ENCODE measurements at regions not wholly inside any gene's neighbourhood (a gene's known extent, or its start where the extent isn't known, plus 50 kb on each side); places are given as distances from the start of the nearest gene placed in this dataset.
"Not testable (repeated sequence)": the region's sequence is repeated elsewhere in the genome, so short reads cannot be mapped to it uniquely, and the experiment has no call there.

- not testable (repeated sequence) for H3K4me3 ChIP-seq (ENCODE audit: low read length); H3K36me3 ChIP-seq (ENCODE audit: insufficient read depth, low read length)
Measured at GRCh38 chr5:36508331-36508730, 98.1 kb upstream of the SLC1A3 start.

DNA sequence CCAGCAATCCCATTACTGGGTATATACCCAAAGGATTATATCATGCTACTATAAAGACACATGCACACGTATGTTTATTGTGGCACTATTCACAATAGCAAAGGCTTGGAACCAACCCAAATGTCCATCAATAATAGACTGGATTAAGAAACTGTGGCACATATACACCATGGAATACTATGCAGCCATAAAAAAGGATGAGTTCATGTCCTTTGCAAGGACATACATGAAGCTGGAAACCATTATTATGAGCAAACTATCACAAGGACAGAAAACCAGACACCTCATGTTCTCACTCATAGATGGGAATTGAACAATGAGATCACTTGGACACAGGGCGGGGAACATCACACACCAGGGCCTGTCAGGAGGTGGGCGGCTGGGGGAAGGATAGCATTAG is 92.8 kb upstream of the SLC1A3 start:
- not testable (repeated sequence) for H3K4me3 ChIP-seq (ENCODE audit: low read length); H3K27me3 ChIP-seq (ENCODE audit: insufficient read depth, low read length); H3K36me3 ChIP-seq (ENCODE audit: insufficient read depth, low read length); H3K9me3 ChIP-seq (ENCODE audit: low read length); H3K4me1 ChIP-seq (ENCODE audit: insufficient read depth, low read length); H2AFZ ChIP-seq (ENCODE audit: low read depth, low read length)

More at GRCh38 chr5:36508331-36508730, 98.1 kb upstream of the SLC1A3 start:
- H2AFZ ChIP-seq (ENCODE audit: low read depth, low read length) = peak overlapping the region; percentile 16
- not testable (repeated sequence) for H3K9me3 ChIP-seq (ENCODE audit: low read length); H3K27me3 ChIP-seq (ENCODE audit: insufficient read depth, low read length); H3K4me1 ChIP-seq (ENCODE audit: insufficient read depth, low read length)

DNA sequence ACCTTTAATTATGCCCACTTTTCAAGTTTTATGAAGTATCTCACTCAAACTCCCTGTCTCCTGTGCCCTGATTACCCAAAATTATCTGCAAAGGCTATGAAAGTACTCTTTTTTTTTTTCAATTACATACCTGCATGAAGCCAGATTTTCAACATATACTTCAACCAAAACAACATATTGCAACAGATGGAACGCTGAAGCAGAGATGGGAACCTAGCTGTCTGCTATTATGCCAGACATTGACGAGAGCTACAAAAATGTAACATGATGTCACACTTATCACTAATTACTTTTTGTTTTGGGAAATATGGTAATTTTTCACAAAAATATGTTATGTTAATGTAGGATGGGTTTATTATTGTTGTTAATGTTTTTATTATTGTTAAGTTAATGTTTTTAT is 86.5 kb upstream of the SLC1A3 start:
- Histone ChIP-seq H3K4me1 (ENCODE audit: insufficient read depth, low read length) (no peaks in the 10 kb centered on the region), H3K36me3 (ENCODE audit: insufficient read depth, low read length) (no peaks in the 10 kb centered on the region), H3K4me3 (ENCODE audit: low read length) (no peak overlapping the region), H3K27me3 (ENCODE audit: insufficient read depth, low read length) (no peaks in the 10 kb centered on the region), H3K9me3 (ENCODE audit: low read length) (no peaks in the 10 kb centered on the region), H2AFZ (ENCODE audit: low read depth, low read length) (no peak overlapping the region)

- Histone ChIP-seq H3K4me1 (ENCODE audit: insufficient read depth, low read length) (no peaks in the 10 kb centered on the region), H3K4me3 (ENCODE audit: low read length) (no peak overlapping the region), H3K27me3 (ENCODE audit: insufficient read depth, low read length) (no peaks in the 10 kb centered on the region), H3K36me3 (ENCODE audit: insufficient read depth, low read length) (no peaks in the 10 kb centered on the region), H2AFZ (ENCODE audit: low read depth, low read length) (no peak overlapping the region), H3K9me3 (ENCODE audit: low read length) (no peaks in the 10 kb centered on the region)
Measured at GRCh38 chr5:36521219-36521618, 85.2 kb upstream of the SLC1A3 start.

GRCh38 chr5:36521838-36522745 is 84.3 kb upstream of the SLC1A3 start:
- no peaks in the 10 kb centered on the region for H3K27me3 ChIP-seq (ENCODE audit: insufficient read depth, low read length)
- no peaks in the 10 kb centered on the region for H3K9me3 ChIP-seq (ENCODE audit: low read length)
- H3K4me3 ChIP-seq (ENCODE audit: low read length) = no peak overlapping the region
- no peaks in the 10 kb centered on the region for H3K36me3 ChIP-seq (ENCODE audit: insufficient read depth, low read length)
- H3K4me1 ChIP-seq (ENCODE audit: insufficient read depth, low read length) = no peaks in the 10 kb centered on the region
- no peak overlapping the region for H2AFZ ChIP-seq (ENCODE audit: low read depth, low read length)

DNA sequence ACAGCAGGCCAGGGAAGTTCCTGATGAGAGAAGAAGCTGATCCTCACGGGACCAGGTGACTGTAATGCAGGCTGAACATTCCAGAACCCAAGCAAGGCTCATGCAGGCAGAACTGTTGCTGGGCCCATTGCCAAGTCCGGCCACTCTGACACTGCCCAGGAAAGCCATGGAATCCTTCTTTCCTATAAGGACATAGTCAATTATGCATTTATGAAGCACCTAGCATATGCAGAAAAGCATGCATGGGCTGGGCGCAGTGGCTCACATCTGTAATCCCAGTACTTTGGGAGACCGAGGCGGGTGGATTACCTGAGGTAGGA is 83.7 kb upstream of the SLC1A3 start:
- Histone ChIP-seq H3K27me3 (ENCODE audit: insufficient read depth, low read length) (no peaks in the 10 kb centered on the region), H3K36me3 (ENCODE audit: insufficient read depth, low read length) (no peaks in the 10 kb centered on the region), H3K4me1 (ENCODE audit: insufficient read depth, low read length) (no peaks in the 10 kb centered on the region), H2AFZ (ENCODE audit: low read depth, low read length) (no peak overlapping the region), H3K4me3 (ENCODE audit: low read length) (no peak overlapping the region), H3K9me3 (ENCODE audit: low read length) (no peaks in the 10 kb centered on the region)

GRCh38 chr5:36523450-36523849 is 83.0 kb upstream of the SLC1A3 start:
- no peak overlapping the region for H2AFZ ChIP-seq (ENCODE audit: low read depth, low read length)
- H3K4me1 ChIP-seq (ENCODE audit: insufficient read depth, low read length) = no peaks in the 10 kb centered on the region
- H3K9me3 ChIP-seq (ENCODE audit: low read length) = no peaks in the 10 kb centered on the region
- H3K27me3 ChIP-seq (ENCODE audit: insufficient read depth, low read length) = no peaks in the 10 kb centered on the region
- no peaks in the 10 kb centered on the region for H3K36me3 ChIP-seq (ENCODE audit: insufficient read depth, low read length)
- no peak overlapping the region for H3K4me3 ChIP-seq (ENCODE audit: low read length)

DNA sequence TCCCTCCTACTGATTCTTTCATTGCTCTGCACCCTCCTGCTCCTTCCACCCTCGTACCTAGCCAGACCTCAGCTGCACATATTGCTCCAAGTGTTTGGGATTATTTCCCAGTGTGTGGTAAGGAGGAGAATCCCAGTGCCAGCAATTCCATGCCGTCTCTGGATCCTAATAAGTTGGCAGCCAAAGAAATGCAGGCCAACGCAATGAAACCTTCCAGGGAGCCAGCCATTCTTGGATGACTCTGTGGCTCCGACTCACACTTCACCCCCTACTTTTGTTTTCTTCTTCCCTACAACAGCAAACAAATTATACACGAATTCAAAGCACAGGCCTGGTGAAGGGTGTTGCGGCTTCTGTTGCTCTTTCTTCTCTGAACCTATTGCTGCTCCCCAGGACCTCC is 82.5 kb upstream of the SLC1A3 start:
- Histone ChIP-seq H3K4me3 (ENCODE audit: low read length) (no peak overlapping the region), H3K27me3 (ENCODE audit: insufficient read depth, low read length) (no peaks in the 10 kb centered on the region), H3K36me3 (ENCODE audit: insufficient read depth, low read length) (no peaks in the 10 kb centered on the region)

GRCh38 chr5:36526537-36526936 is 79.9 kb upstream of the SLC1A3 start:
- H3K4me1 ChIP-seq (ENCODE audit: insufficient read depth, low read length) = no peaks in the 10 kb centered on the region

More for the DNA sequence above, 82.5 kb upstream of the SLC1A3 start:
- Histone ChIP-seq H2AFZ (ENCODE audit: low read depth, low read length) (no peak overlapping the region), H3K9me3 (ENCODE audit: low read length) (no peaks in the 10 kb centered on the region), H3K4me1 (ENCODE audit: insufficient read depth, low read length) (no peaks in the 10 kb centered on the region)

DNA sequence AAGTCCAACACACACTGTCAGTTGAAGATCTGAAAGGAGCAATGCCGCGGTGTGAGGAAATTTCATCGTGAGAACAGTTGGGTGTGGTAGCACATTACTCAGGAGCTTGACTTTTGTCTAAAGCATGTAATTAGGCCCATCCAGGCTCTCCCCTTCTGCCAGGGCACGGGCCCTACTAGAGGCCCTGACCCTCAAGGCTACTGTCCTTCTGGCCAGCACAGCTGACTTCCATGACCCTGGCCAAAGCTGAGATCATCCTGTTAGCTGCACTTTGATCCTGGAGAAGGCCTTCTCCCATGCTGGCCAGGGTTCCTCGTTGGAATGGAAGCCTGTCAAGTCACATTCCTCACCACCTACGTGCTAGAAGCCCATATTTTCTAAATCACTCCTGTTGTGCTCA is 77.8 kb upstream of the SLC1A3 start:
- H3K9me3 ChIP-seq (ENCODE audit: low read length) = no peaks in the 10 kb centered on the region
- no peak overlapping the region for H2AFZ ChIP-seq (ENCODE audit: low read depth, low read length)
- H3K4me3 ChIP-seq (ENCODE audit: low read length) = no peak overlapping the region
- H3K36me3 ChIP-seq (ENCODE audit: insufficient read depth, low read length) = no peaks in the 10 kb centered on the region
- no peaks in the 10 kb centered on the region for H3K27me3 ChIP-seq (ENCODE audit: insufficient read depth, low read length)
- H3K4me1 ChIP-seq (ENCODE audit: insufficient read depth, low read length) = no peaks in the 10 kb centered on the region

More at GRCh38 chr5:36526537-36526936, 79.9 kb upstream of the SLC1A3 start:
- no peaks in the 10 kb centered on the region for H3K36me3 ChIP-seq (ENCODE audit: insufficient read depth, low read length)
- H3K4me3 ChIP-seq (ENCODE audit: low read length) = no peak overlapping the region
- H3K27me3 ChIP-seq (ENCODE audit: insufficient read depth, low read length) = no peaks in the 10 kb centered on the region
- H3K9me3 ChIP-seq (ENCODE audit: low read length) = no peaks in the 10 kb centered on the region
- no peak overlapping the region for H2AFZ ChIP-seq (ENCODE audit: low read depth, low read length)

GRCh38 chr5:36529142-36529541 is 77.3 kb upstream of the SLC1A3 start:
- no peaks in the 10 kb centered on the region for H3K36me3 ChIP-seq (ENCODE audit: insufficient read depth, low read length)
- H2AFZ ChIP-seq (ENCODE audit: low read depth, low read length) = no peak overlapping the region

GRCh38 chr5:36530215-36530614 is 76.2 kb upstream of the SLC1A3 start:
- no peaks in the 10 kb centered on the region for H3K27me3 ChIP-seq (ENCODE audit: insufficient read depth, low read length)
- H3K36me3 ChIP-seq (ENCODE audit: insufficient read depth, low read length) = no peaks in the 10 kb centered on the region
- peaks cover 2% of the 10 kb centered on the region for H3K4me1 ChIP-seq (ENCODE audit: insufficient read depth, low read length)
- no peaks in the 10 kb centered on the region for H3K9me3 ChIP-seq (ENCODE audit: low read length)
- no peak overlapping the region for H2AFZ ChIP-seq (ENCODE audit: low read depth, low read length)
- no peak overlapping the region for H3K4me3 ChIP-seq (ENCODE audit: low read length)

More at GRCh38 chr5:36529142-36529541, 77.3 kb upstream of the SLC1A3 start:
- no peak overlapping the region for H3K4me3 ChIP-seq (ENCODE audit: low read length)
- H3K4me1 ChIP-seq (ENCODE audit: insufficient read depth, low read length) = no peaks in the 10 kb centered on the region
- H3K9me3 ChIP-seq (ENCODE audit: low read length) = no peaks in the 10 kb centered on the region
- H3K27me3 ChIP-seq (ENCODE audit: insufficient read depth, low read length) = no peaks in the 10 kb centered on the region

DNA sequence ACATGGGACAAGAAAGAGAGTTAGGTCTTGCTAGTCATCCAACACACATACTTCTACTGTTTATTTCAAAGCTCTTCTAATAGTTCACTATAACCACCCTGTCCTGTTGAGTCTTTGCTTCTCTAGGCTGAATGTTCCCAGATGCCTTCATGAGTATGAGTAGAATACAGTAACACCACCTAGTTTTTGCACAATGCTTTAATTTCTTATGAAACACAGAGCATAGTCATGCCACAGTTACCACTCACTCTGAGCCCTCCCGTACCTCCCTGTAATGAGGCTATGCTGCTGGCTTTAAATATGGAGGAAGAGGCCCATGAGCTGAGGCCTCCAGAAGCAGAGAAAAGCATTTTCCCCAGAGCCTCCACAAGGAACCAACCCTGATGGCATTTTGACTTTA is 75.0 kb upstream of the SLC1A3 start:
- Histone ChIP-seq H3K4me3 (ENCODE audit: low read length) (no peak overlapping the region), H3K27me3 (ENCODE audit: insufficient read depth, low read length) (no peaks in the 10 kb centered on the region), H2AFZ (ENCODE audit: low read depth, low read length) (no peak overlapping the region), H3K36me3 (ENCODE audit: insufficient read depth, low read length) (no peaks in the 10 kb centered on the region), H3K4me1 (ENCODE audit: insufficient read depth, low read length) (peaks cover 14% of the 10 kb centered on the region), H3K9me3 (ENCODE audit: low read length) (no peaks in the 10 kb centered on the region)

- Histone ChIP-seq H3K4me1 (ENCODE audit: insufficient read depth, low read length) (peaks cover 31% of the 10 kb centered on the region), H3K36me3 (ENCODE audit: insufficient read depth, low read length) (no peaks in the 10 kb centered on the region), H3K9me3 (ENCODE audit: low read length) (no peaks in the 10 kb centered on the region), H3K4me3 (ENCODE audit: low read length) (peak overlapping the region; percentile 5), H3K27me3 (ENCODE audit: insufficient read depth, low read length) (no peaks in the 10 kb centered on the region), H2AFZ (ENCODE audit: low read depth, low read length) (peak overlapping the region; percentile 38)
Measured at GRCh38 chr5:36535378-36535777, 71.0 kb upstream of the SLC1A3 start.
